ENCODE measurements at regions not wholly inside any gene's neighbourhood (a gene's known extent, or its start where the extent isn't known, plus 50 kb on each side); places are given as distances from the start of the nearest gene placed in this dataset.
"Not testable (repeated sequence)": the region's sequence is repeated elsewhere in the genome, so short reads cannot be mapped to it uniquely, and the experiment has no call there.

- no peak for DNase-seq (ENCODE audit: low read depth, low spot score)
Observed at GRCh38 chr17:5747276-5747675, 163.0 kb upstream of the NLRP1 start.

- no peak for DNase-seq (ENCODE audit: low read depth, low spot score)
Observed at GRCh38 chr17:5747964-5748363, 163.7 kb upstream of the NLRP1 start.

GRCh38 chr17:5753421-5753820 lies 169.1 kb upstream of the NLRP1 start:
- DNase-seq (ENCODE audit: low read depth, low spot score): no peak

DNA sequence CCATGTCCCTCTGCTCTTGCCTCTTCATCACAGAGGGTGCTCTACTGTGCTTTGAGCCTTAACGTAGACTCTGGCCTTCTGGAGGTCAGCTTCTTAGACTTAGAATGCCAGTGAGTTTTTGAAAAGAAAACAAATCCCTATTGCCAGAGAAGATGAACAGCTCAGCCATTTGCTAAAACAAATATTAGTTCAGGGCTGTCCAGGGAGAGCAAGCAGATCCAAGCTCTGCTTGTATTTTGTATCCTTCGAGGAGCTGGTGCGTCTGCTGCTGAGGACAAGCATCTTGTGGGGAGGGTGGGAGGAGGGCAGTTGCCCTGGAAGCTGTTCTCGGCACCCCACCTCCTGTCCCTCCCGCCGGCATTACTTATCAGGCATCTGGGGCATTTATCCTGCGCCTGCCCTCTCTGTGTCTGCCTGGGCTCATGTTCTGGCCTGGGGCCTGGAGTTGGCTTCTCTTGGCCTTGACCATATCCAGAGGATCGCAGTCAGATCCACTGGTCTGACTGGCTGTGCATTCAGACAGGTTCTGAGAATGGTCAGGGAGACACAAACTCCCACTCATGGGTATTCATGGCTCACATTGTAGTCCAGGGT lies 173.1 kb upstream of the NLRP1 start:
- no peak for DNase-seq (ENCODE audit: low read depth, low spot score)

DNA sequence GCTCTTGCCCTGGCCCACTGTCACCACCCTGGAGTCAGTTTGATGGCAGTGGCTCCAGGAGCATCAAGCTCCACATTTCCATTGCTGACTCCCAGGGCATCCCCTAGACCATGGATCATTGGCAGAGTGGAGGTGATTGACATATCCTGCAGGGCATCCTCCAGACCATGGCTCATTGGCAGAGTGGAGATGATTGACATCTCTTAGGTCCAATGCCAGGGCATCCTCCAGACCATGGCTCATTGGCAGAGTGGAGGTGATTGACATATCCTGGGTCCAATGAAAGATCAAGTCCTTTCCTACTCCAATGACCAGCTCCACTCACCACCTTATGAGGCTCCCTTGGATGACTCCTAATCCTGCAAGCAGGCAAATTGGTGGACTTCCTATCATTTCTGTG lies 174.3 kb upstream of the NLRP1 start:
- peak; percentile 49 for DNase-seq (ENCODE audit: low read depth, low spot score)

- no peak for DNase-seq (ENCODE audit: low read depth, low spot score)
Observed at GRCh38 chr17:5759501-5759925, 175.2 kb upstream of the NLRP1 start.

DNA sequence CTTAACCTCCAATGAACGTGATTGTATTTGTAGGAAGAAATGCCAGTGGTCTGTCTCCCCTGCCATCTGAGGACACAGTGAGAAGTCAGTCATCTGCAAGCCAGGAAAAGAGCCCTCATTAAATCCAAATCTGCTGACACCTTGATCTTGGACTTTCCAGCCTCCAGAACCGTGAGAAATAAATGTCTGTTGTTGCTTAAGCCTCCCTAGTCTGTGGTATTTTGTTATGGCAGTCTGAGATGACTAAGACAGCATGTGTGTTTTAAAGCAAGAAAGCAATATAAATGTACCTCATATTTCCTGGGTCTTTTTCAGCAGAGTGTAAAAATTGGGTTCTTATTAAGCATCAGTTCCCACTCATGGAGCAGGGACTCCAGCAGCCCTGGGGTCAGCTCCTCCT lies 177.9 kb upstream of the NLRP1 start:
- no peak for DNase-seq (ENCODE audit: low read depth, low spot score)

DNA sequence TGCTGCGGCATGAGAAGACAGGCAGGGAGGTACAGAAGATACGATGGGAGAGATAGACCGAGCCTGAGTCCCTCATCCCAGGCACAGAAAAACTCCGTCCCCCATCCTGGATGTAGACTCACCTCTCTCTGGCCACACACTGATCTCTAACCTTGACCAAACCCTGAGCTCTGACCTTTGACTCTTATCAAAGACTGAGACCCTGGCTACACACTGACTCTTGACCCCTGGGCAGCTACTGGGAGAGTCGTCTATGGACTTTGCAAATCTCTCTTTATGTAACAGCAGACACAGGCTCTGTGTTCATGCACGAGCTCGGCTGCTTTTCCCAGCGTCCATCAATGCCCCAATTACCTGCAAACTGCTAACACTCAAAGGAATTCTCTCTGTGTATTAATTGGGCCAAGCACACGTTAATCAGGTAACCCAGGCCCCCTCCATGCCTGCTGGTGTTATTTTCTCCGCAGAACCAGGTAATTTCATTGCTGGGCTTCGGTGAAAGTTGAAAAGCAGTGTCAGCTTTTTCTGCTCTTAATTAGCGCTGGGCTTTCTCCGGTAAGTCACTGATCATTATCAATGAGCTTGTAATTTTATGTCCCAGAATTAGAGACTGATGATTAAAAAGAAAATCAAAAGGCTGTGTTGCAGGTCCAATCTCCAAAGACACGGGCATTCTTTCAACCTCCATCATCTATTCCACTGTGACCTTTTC lies 179.4 kb upstream of the NLRP1 start:
- DNase-seq (ENCODE audit: low read depth, low spot score): no peak

- peak; percentile 87 for DNase-seq (ENCODE audit: low read depth, low spot score)
Observed at GRCh38 chr17:5769593-5770354, 185.5 kb upstream of the NLRP1 start.

DNA sequence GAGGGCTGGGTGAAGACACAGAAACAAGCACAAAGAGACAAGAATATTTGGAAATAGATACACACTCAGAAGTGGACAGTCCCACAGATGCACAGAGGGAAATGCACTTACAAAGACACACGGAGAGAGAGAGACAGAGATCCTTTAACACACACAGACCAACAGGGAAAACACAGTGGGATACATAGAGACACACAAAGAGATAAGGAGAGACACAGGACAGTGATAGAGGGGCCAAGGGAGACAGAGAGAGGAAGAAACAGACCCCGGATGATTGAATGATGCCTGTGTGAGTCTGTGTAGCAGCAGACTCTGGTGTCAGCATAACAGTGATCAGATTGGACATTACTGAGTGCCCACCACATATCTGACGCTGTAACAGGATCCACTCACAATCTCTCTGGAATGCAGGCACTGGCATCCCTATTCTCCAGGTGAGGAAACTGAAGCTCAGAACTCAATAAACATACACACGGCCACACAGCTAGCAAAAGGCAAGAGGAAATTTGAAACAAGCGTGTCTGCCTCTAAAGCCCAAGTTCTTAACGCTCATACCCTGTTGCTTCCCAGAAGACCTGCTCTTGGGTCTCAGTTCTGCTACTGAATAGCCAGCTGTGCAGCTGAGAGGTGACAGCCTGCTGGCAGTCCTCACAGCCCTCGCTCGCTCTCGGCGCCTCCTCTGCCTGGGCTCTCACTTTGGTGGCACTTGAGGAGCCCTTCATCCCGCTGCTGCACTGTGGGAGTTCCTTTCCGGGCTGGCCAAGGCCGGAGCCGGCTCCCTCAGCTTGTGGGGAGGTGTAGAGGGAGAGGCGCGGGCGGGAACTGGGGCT lies 186.3 kb upstream of the NLRP1 start:
- DNase-seq (ENCODE audit: low read depth, low spot score): no peak

- DNase-seq (ENCODE audit: low read depth, low spot score): not testable (repeated sequence)
Observed at GRCh38 chr17:5771271-5771577, 186.9 kb upstream of the NLRP1 start.

DNA sequence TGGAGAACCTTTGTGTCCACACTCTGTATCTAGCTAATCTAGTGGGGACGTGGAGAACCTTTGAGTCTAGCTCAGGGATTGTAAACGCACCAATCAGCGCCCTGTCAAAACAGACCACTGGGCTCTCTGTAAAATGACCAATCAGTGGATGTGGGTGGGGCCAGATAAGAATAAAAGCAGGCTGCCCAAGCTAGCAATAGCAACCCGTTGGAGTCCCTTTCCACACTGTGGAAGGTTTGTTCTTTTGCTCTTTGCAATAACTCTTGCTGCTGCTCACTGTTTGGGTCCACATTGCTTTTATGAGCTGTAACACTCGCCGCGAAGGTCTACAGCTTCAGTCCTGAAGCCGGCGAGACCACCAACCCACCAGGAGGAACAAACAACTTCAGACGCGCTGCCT lies 187.7 kb upstream of the NLRP1 start:
- DNase-seq (ENCODE audit: low read depth, low spot score): not testable (repeated sequence)

- no peak for DNase-seq (ENCODE audit: low read depth, low spot score)
Observed at GRCh38 chr17:5772720-5773119, 188.4 kb upstream of the NLRP1 start.

GRCh38 chr17:5773816-5774360 lies 189.6 kb upstream of the NLRP1 start:
- DNase-seq (ENCODE audit: low read depth, low spot score): no peak

GRCh38 chr17:5775098-5775497 lies 190.8 kb upstream of the NLRP1 start:
- no peak for DNase-seq (ENCODE audit: low read depth, low spot score)

DNA sequence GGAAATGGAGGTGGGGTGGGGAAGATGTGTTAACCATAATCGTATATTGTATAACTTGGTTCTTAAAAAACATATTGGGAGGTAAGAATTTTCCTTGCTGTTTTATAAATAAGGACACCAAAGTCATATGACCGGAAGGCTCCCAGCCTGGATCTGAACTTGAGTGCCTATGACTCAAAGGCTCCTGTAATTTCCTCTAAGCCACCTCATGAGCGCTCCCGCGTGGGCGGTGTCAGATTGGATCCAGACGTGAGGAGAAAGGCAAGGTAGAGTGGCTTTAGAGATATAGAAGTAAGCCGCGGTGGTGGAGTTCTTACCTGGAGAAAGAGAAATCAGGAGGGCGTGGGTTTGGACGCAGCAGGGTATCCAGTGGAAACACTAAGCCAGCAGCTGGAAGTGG lies 196.2 kb upstream of the NLRP1 start:
- peak; percentile 53 for DNase-seq (ENCODE audit: low read depth, low spot score)

DNA sequence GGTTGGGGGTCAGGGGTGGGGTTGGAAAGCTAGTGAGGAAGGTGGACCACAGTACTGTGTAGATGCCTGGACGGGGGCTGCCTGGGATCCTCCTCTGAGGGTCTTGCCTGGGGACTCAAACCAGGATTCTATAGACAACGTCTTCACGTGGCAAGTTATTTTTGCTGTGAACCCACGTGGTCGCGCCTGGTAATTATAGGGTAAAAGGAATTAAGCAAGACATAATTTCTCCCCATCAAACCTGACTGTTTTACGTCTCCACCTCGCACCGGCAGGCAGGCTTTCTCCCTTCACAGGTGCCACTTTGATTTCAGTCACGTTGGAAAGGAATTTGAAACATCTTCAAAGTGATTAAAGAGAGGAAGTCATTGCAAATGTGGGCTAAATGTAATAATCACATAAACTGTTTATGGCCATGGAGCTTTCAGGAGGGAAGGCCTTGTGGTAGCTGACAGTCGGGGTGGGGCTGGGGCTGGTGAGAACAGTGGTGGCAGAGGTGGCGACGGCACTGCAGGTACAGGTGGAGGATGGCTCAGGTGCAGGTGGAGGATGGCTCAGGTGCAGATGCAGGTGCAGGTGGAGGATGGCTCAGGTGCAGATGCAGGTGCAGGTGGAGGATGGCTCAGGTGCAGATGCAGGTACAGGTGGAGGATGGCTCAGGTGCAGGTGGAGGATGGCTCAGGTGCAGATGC lies 197.1 kb upstream of the NLRP1 start:
- DNase-seq (ENCODE audit: low read depth, low spot score): no peak

- no peak for DNase-seq (ENCODE audit: low read depth, low spot score)
Observed at GRCh38 chr17:5783269-5783668, 199.0 kb upstream of the NLRP1 start.

DNA sequence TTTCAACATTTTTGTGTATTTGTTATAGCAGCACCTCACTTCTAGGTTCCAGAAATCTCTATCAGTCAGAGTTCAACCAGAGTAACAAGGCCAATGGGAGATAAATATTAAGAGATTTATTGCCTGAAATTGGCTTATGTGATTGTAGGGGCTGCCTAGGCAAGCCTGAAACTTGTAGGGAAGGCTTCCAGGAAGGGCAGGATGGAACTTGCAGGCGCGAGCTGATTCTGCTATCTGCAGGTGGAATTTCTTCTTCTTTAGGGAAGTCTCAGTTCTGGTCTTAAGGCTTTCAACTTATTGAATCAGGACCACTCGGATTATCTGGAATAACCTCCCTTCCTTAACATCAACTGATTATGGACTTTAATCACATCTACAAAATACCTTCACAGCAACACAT lies 199.5 kb upstream of the NLRP1 start:
- DNase-seq (ENCODE audit: low read depth, low spot score): no peak

GRCh38 chr17:5784791-5785190 lies 200.5 kb upstream of the NLRP1 start:
- DNase-seq (ENCODE audit: low read depth, low spot score): no peak

DNA sequence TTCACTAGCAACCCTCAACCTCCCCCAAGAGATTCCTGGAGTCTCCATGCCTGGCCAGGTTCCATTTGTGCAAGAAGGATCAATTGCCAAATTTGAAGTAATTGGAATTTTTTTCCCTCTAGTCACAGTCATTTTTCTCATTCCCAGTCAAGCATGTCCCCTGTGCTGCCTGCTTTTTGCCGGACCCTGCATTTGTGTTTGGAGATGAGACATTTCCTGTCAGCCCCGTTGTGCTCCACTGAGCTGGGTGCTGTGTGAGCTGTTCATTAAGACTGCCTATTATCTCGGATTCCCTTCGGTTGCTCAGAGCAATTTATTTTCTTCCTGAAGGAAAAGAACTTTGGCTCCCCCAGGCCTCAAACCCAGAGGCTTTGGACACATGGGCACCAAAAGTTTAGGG lies 201.0 kb upstream of the NLRP1 start:
- peak; percentile 66 for DNase-seq (ENCODE audit: low read depth, low spot score)

Data from astrocyte of the hippocampus (primary cell).